GM19025 (cell line): ENCODE measurements at regions not wholly inside any gene's neighbourhood (a gene's known extent, or its start where the extent isn't known, plus 50 kb on each side); places are given as distances from the start of the nearest gene placed in this dataset.
"Not testable (repeated sequence)": the region's sequence is repeated elsewhere in the genome, so short reads cannot be mapped to it uniquely, and the experiment has no call there.

ENCODE experiments used
- ATAC-seq: cut with Tn5 transposase; IDR thresholded peaks from one replicate; pipeline ENCODE4 v1.9.1; 2021; ENCODE audit warnings: mild to moderate bottlenecking, low read depth, moderate library complexity; ENCODE audit not compliant: unreplicated experiment

- no peak for ATAC-seq
Observed at GRCh38 chr14:41549821-41550607, 56.7 kb upstream of the LRFN5 start.

GRCh38 chr14:41549282-41549681 lies 57.4 kb upstream of the LRFN5 start:
- ATAC-seq = no peak

GRCh38 chr14:41548666-41549065 lies 58.0 kb upstream of the LRFN5 start:
- ATAC-seq = no peak

DNA sequence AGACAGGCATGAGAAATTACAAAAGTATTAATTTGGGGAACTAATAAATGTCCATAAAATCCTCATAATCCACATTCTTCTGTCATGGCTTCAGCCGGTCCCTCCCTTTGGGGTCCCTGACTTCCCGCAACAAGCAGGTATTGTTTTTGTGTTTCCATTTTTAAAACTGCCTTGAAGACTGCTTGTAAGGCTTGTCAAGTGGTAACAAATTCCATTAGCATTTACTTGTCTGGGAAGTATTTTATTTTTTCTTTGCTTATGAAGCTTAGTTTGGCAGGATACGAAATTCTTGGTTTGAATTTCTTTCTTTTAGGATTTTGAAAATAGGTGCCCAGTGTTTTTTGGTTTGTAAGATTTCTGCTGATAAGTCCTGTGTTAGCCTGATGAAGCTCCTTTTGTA lies 65.3 kb upstream of the LRFN5 start:
- ATAC-seq = no peak

DNA sequence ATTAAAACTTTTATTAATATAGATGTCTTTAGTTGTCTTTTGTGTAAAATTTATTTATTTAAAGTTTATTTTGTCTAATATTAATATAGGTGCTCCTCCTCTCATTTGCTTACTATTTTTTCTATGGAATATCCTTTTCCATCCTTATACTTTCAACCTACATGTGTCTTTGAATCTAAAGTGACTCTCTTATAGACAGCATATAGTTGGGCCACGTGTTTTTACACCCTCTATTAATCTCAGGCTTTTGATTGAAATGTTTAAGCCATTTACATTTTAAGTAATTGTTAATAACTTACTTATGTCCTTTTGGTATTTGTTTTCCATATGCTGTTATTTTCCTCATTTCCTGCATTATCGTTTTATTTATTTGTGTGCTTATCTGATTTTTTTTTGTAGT lies 74.4 kb upstream of the LRFN5 start:
- ATAC-seq = no peak

GRCh38 chr14:41521891-41522290 lies 84.8 kb upstream of the LRFN5 start:
- ATAC-seq = no peak

GRCh38 chr14:41518030-41518429 lies 88.6 kb upstream of the LRFN5 start:
- not testable (repeated sequence) for ATAC-seq

DNA sequence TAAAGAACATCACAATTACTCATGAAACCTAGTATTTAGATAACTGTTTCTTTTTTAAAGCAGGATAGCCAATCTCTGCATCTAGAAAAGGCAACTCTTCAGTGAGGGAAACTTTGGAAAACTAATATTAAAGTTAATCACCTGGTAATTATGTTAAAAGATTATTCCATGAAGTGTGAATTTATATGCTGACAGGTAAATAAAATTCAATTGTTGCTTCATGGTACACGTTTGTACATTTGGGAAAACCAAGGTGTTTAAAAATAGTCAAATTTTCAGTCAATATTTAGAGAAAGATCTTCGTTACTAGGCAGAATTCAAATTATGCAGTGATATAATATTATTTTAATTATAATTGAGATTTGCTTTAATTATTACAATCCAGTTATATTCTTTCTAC lies 100.1 kb upstream of the LRFN5 start:
- ATAC-seq = no peak

DNA sequence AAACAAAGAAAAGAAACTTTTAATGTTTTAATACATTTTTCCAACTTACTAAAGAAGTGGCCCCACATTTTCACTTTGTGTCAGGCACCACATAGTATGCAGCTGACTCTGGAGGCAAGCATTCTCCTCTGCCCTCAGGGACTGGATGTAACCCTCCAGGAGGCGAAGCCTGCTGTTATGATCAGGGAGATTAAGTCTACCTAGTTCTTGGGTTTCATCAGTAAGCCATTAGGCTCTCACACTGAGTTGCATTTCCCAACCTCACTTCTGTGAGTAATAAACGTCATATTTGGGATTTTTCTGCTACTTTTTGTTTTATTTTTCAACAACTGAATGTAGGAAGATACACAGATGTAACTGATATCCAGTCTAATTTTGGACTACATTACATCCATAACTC lies 101.2 kb upstream of the LRFN5 start:
- ATAC-seq = no peak

GRCh38 chr14:41498959-41499358 lies 107.7 kb upstream of the LRFN5 start:
- no peak for ATAC-seq

- ATAC-seq = no peak
Observed at GRCh38 chr14:41490323-41490722, 116.4 kb upstream of the LRFN5 start.

DNA sequence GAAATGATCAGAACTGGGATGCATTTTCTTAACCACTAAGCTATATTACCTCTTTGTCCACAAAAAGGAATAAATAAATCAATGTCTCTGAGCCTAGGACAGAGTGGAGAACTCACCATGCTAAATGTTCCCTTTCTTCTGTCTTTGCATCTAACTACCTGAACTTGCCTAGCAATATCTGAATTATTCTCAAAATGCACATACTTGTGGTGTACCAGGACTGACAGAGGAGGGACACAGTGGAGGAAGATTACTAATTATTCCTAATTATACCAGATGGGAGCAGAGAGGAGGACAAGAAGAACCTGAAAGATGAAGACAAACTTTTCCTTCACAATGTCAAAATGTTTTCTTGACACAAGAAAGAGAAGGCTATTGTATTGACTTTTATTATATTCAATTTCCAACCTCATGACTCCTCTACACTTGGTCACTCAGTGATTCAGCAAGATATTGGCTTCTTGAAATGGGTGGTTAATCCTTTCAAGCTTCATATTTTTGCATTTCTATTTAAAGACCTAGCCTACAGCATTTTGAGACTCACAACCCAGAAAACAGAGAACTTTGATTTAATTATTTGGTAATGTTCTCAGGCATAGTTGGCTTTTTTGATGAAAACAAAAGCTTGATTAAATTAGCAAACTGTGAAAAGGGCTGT lies 117.2 kb upstream of the LRFN5 start:
- no peak for ATAC-seq

DNA sequence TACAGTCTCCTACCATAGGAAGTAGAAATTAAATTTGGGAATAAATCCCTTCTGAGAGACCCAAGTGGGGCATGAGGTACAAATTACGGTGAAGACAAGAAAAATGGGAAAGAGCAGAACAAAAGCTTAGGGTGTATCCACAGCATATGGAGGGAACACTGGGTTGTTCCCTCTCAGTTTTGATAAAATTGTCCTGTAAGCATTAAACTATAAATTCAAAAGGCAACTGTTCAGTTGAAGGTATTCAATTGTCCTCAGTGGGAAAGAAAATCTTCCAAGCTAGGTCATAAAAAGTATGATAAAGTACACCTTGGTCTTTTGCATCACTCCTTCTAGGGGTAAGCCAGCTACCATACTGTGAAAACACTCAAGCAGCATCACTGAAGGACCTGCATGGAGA lies 118.3 kb upstream of the LRFN5 start:
- ATAC-seq = no peak

DNA sequence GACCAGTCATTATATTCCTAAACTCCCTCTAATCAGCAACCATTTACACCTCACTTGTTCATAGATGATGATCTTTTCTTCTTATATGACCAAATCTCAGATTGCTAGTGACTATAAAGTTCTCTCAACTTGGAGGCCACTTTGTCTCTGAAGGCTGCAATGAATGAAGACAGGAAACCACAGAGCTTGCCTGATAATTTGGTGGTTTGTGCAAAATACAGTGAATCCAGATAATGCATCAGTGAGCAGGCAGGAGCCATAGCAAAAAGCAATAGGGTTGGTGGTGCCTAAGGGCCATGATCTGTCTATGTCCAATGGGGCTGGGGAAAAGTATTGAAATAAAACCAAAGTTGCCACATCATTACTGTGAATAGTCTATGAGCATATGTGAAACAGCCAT lies 123.8 kb upstream of the LRFN5 start:
- no peak for ATAC-seq

DNA sequence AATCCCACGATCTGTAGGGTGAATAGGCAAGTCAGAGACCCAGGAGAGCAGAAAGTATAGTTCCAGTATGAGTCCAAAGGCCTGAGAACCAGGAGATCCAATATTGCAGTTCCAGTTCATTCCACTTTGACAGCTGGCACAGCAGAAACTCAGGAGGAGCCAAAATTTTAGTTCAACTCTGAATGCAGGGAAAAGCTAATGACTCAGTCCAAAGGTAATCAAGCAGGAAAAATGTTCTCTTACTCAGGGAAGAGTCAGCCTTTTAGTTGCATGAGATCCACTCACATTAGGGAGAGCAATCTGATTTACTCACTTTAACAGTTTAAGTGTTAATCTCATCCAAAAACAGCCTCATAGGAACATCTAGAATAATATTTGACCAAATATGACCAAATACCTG lies 130.2 kb upstream of the LRFN5 start:
- ATAC-seq = no peak

- no peak for ATAC-seq
Observed at GRCh38 chr14:41461380-41461779, 145.3 kb upstream of the LRFN5 start.

- no peak for ATAC-seq
Observed at GRCh38 chr14:41457393-41457792, 149.3 kb upstream of the LRFN5 start.

GRCh38 chr14:41449066-41449465 lies 157.6 kb upstream of the LRFN5 start:
- no peak for ATAC-seq

GRCh38 chr14:41446008-41446407 lies 160.7 kb upstream of the LRFN5 start:
- ATAC-seq = no peak

DNA sequence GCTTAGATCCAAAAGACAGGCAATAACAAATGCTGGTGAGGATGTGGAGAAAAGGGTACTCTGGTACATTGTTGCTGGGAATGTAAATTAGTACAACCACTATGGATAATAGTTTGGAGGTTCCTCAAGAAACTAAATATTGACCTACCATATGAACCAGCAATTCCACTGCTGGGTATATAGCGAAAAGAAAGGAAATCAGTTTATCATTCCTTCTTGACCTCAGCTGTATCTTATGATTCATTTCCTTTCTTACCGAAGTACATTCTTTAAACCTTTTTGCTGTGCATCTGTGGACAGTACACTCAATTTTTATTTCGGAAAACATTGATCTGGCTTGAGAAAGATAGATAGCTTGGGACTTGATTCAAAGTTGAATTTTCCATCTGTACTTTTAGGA lies 183.2 kb upstream of the LRFN5 start:
- ATAC-seq = no peak

GRCh38 chr14:41421308-41421707 lies 185.4 kb upstream of the LRFN5 start:
- not testable (repeated sequence) for ATAC-seq

GRCh38 chr14:41419709-41420108 lies 187.0 kb upstream of the LRFN5 start:
- ATAC-seq = no peak
